Stimulated activated CD8-positive, alpha-beta memory T cell treated with anti-CD3 and anti-CD28 coated beads, Interleukin-12 subunit alpha, Interleukin-12 subunit beta, amount 100 ng/mL, for 4 hours (primary cell): ENCODE measurements at regions not wholly inside any gene's neighbourhood (a gene's known extent, or its start where the extent isn't known, plus 50 kb on each side); places are given as distances from the start of the nearest gene placed in this dataset.

Experiments used
- DNase-seq: peaks from one replicate; pipeline ENCODE4 v3.0.0-alpha.2; 2020; ENCODE audit warnings: low read depth

GRCh38 chr2:9137379-9138150 is 69.0 kb upstream of the ASAP2 start:
- no peak for DNase-seq

- DNase-seq: no peak
Measured at GRCh38 chr2:9135822-9136558, 70.6 kb upstream of the ASAP2 start.

DNA sequence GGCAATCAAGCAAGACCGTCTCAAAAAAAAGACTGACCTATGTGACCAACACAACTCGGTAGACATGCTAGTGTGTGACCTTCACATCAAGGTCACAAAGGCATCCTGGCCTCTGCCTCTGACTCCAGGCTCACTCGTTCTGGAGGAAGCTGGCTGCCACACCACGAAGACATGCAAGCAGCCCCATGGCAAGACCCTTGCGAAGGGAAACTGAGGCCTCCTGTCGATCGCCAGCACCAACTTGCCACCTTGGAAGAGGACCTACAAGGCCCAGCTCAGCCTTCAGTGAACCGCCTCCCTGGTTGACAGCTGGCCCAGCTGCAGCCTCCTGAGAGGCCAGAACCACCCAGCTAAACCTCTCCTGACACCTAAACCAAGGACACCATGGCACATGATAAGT is 79.3 kb upstream of the ASAP2 start:
- DNase-seq: no peak

DNA sequence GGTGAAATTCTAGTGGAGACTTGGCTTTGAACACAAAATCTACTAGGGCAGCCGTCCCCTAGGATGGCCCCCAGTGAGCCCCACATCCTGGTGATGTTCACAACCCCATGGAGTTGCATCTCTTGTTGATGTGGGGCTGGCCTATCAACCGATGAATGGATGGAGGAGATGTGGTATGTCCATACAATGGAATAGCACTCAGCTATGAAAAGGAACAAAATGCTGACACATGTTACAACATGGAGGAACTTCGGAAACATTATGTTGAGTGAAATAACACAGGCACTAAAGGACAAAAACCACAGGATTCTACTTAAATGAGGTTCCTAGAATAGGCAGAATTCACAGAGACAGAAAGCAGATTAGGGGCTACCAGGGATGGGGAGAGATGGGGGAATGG is 80.1 kb upstream of the ASAP2 start:
- no peak for DNase-seq

DNA sequence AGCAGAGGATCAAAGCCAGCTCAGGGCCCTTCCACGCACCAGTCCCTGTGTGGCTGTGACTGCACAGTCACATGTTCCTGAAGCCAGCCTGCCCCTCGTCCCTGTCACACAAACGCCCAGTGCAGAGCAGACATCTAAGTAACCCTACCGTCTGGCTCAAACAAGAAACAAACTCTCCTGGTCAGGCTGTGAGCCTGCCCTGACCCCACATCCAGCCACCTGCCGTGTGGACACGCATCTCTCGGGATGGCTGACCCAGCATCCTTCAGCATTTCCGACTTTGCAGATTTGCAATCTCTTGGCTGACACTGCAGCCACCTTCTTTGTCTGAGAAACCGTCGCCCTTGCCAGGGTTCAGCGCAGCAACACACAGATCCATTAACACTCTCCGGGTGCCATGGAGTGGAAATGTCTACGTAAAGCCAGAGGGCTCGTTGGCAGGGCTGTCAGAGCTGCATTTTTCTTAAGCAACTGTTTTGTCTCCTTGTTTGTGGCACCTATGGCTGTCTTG is 82.3 kb upstream of the ASAP2 start:
- no peak for DNase-seq

DNA sequence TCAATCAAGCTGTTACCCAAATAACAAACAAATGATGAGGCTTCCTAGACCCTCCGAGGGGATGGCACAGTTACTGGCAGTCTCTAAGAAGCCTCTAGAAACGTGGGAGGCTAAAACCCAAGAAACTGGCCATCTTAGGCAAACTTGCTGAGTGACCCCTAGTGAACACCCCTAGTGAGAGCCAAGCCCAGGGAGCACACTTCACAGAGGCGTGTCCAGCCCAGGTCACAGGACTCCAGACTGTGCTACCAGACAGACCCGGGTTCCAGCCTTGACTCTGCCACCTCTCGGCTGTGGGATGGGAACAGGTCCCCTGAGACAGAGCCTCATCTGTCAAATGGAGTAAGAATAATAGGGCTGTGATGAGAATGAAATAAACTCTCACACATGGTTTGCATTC is 83.5 kb upstream of the ASAP2 start:
- DNase-seq: no peak

GRCh38 chr2:9122367-9122766 is 84.2 kb upstream of the ASAP2 start:
- no peak for DNase-seq

DNA sequence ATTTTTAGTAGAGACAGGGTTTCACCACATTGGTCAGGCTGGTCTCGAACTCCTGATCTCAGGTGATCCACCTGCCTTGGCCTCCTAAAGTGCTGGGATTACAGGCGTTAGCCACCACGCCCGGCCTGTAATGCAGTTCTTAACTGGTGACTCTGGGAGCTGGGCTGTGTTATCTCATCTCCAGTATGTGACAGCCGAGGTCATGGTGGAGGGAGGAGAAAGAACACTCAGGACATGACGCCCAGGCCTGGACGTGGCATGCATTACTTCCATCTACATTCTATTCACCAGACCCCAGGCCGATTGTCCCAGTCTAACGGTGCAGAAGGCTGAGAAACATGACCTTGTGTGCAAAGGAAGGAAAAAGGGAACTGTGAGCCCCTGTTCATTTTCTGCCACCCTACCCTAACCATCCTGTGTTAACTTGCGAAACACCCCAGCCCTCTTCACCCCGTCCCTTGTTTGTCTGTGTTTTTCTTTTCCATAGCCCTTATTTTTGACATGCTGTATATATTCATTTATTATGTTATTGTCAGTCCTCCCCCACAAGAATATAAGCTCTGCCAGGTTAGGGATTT is 88.1 kb upstream of the ASAP2 start:
- DNase-seq: no peak

GRCh38 chr2:9115229-9115628 is 91.4 kb upstream of the ASAP2 start:
- DNase-seq: no peak

DNA sequence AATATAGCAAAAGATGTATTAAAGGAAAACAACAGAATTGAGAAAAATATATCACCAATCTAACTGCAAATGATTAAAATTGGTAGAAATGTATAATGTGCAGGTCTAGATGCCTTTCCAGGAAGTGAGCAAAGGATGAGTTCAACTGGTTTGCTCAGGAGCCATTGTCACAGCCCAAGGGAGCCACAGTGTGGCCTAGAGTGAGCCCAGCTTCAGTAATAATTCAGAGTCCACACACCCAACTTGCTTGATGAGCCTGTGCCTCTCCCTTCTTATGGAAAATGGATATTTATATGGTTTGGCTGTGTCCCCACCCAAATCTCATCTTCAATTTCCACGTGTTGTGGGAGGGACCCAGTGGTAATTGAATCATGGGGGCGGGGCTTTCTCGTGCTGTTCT is 92.2 kb upstream of the ASAP2 start:
- DNase-seq: no peak

DNA sequence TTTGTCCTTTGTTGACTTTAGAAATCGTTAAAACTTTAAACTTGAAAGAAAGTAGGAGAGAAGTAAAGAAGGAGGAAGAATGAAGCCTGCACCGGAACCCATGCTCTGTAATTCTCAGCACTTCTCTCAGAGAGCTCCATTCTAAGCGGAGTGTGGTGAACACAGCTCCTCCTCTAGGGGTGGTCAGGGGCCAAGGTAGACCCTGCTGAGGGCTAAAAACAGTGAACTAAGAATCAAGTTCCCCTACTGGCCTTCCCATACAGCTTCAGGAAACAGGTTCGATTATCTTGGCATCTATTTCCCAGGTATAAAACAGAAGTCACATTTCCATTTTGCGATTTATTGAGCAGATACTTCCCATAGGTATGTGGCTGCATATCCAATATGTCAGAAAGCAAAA is 92.7 kb upstream of the ASAP2 start:
- DNase-seq: no peak

DNA sequence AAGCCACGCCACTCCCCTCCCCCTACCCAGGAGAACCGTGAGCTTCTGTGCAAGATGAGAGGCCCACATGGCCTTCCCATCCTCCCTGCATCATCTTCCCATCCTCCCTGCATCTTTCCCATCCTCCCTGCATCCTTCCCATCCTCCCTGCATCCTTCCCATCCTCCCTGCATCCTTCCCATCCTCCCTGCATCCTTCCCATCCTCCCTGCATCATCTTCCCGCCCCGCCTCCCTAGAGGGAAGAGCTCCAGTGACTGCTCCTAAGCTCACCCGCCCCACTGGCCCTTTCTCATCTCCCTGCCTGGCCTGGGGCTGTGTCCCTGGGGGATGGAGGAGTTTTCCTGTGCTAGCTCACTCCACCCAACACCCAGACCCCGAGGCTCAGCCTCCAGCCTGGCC is 93.3 kb upstream of the ASAP2 start:
- no peak for DNase-seq

DNA sequence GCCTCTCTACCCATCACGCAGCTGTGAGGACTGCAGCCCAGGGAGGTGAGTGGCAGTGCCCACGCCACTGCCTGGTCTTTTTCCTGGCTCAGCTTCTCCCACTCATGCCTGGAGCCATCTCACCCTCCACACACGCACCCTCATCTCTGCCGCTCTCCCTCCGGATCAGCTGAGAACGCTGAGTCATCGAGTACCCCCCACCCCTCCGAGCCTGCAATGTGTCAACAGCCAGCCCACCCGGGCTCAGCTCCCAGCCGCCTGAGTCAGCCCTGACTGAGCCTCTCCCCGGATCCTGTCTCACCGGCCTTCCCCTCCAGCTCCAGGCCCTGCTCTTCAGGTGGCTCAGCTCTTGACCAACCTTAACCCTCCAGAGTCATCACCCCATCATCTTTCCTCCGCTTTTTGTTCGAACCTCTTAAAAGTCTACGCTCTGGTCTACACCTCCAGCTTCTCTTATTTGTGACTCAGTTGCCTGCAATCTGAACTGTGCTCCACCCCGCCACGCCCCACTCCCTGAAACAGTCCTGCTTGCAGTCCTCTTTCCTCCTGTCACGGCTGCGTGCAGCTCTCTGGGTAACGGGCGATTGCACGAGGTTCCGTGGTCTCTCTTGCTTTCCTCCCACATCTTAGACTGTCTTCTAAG is 94.4 kb upstream of the ASAP2 start:
- no peak for DNase-seq

GRCh38 chr2:9110893-9111569 is 95.6 kb upstream of the ASAP2 start:
- no peak for DNase-seq

GRCh38 chr2:9110346-9110884 is 96.2 kb upstream of the ASAP2 start:
- no peak for DNase-seq

GRCh38 chr2:9109871-9110270 is 96.7 kb upstream of the ASAP2 start:
- no peak for DNase-seq

GRCh38 chr2:9108210-9108967 is 98.2 kb upstream of the ASAP2 start:
- no peak for DNase-seq

DNA sequence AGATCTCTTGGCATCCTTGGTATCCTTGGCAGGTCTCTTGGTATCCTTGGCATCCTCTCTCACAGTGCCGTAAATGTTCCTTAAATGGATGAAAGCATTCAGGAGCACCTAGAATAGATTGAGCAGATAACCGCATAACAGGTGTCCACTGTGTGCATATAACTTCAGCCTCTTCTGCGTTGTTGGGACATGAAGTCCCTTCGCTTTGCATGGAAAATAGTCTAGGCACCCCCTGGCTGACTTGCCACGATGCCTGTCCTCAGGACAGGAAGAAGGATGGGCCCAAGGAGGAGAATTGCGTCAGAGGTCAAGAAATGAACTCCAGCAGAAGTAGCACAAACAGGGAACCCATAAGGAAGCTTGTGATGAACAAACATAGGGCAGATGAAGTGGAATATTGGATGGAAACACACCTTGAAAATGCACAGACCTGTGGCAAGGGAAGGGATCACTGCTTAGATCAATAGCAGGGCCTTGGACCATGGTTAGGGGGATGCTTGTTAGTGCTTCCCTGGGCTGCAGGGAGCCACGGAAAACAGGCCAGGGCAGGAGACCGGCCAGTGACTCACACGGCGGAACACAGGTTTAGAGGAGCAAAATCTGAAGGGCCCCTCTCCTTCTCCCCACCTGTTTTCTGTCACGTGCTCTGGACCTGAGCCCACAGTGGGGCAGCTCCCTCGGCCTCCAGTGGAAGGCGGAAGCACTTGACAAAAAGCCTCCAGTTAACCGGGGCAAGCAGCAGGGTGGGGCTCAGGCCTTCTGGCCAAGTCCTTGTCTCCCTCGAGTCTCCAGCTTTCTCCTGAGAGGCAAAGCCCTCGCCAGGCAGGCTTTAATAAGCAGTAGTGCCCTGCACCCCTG is 99.2 kb upstream of the ASAP2 start:
- DNase-seq: no peak

- DNase-seq: no peak
Measured at GRCh38 chr2:9106338-9107167, 100.1 kb upstream of the ASAP2 start.
